Activated CD4-positive, alpha-beta T cell treated with anti-CD3 and anti-CD28 coated beads for 36 hours (primary cell): ENCODE measurements at regions not wholly inside any gene's neighbourhood (a gene's known extent, or its start where the extent isn't known, plus 50 kb on each side); places are given as distances from the start of the nearest gene placed in this dataset.

Experiments
- ATAC-seq: fragments of 200-7000 bp; cut with Tn5 transposase; one replicate; pipeline ENCODE4 v1.10.0; 2021; ENCODE audit warnings: mild to moderate bottlenecking, moderate library complexity
- CTCF ChIA-PET: fragments of 350-600 bp; sonication (Branson Sonifier 250); formaldehyde crosslinking; loops from one replicate; lab custom pipeline; 2021; ENCODE audit warnings: antibody characterized with exemption; lab: Charles Lee
- POLR2A ChIA-PET: fragments of 350-600 bp; sonication (Branson Sonifier 250); formaldehyde crosslinking; loops from one replicate; lab custom pipeline; 2021; ENCODE audit warnings: antibody characterized with exemption, inconsistent platforms; lab: Charles Lee
- DNase-seq: peaks from one replicate; pipeline ENCODE4 v3.0.0-alpha.2; 2020
- H3K27ac Mint-ChIP-seq: one replicate; pipeline ENCODE4 v1.8.0; 2021; ENCODE audit warnings: mixed read lengths
- H3K27me3 Mint-ChIP-seq: one replicate; pipeline ENCODE4 v1.8.0; 2021; ENCODE audit warnings: mixed read lengths
- H3K36me3 Mint-ChIP-seq: one replicate; pipeline ENCODE4 v1.8.0; 2021; ENCODE audit warnings: low read depth, mixed read lengths
- H3K4me1 Mint-ChIP-seq: one replicate; pipeline ENCODE4 v1.8.0; 2021; ENCODE audit warnings: mixed read lengths
- H3K4me3 Mint-ChIP-seq: one replicate; pipeline ENCODE4 v1.8.0; 2021; ENCODE audit warnings: mild to moderate bottlenecking, moderate library complexity, mixed read lengths
- H3K9me3 Mint-ChIP-seq: one replicate; pipeline ENCODE4 v1.8.0; 2021; ENCODE audit warnings: low read depth, mixed read lengths
- intact Hi-C, 2 experiments: fragments of 100-400 bp; cut with DNase I in 1 of 2; cut with micrococcal nuclease in 1 of 2; formaldehyde crosslinking; loops; one replicate each; pipeline versions ENCODE4 v1.14.2 to v1.15.1; 2022 to 2024; cut with DNase I, micrococcal nuclease

GRCh38 chr2:175576875-175577274 lies 395.4 kb upstream of the ATP5MC3 start:
- CTCF ChIA-PET, result no interaction called here

GRCh38 chr2:175576270-175576669 lies 394.8 kb upstream of the ATP5MC3 start:
- intact Hi-C loops, result no loop called here
- no peak overlapping the region for H3K27ac Mint-ChIP-seq
- ChIA-PET POLR2A (no interaction called here), CTCF (interaction anchor here (0.6 kb wide), 1 partner anchor 743 kb away, joined by 4 read pairs; no protein-coding TSS in a partner anchor)
- no peak overlapping the region for H3K4me3 Mint-ChIP-seq
- no peaks in the 10 kb centered on the region for H3K9me3 Mint-ChIP-seq
- H3K4me1 Mint-ChIP-seq, result peaks cover 6% of the 10 kb centered on the region
- H3K27me3 Mint-ChIP-seq, result peaks cover 13% of the 10 kb centered on the region
- ATAC-seq (no peak), DNase-seq (no peak)
- no peaks in the 10 kb centered on the region for H3K36me3 Mint-ChIP-seq

More at GRCh38 chr2:175576875-175577274, 395.4 kb upstream of the ATP5MC3 start:
- H3K27ac Mint-ChIP-seq, result no peak overlapping the region
- no peaks in the 10 kb centered on the region for H3K9me3 Mint-ChIP-seq
- POLR2A ChIA-PET, result no interaction called here
- H3K27me3 Mint-ChIP-seq, result peaks cover 13% of the 10 kb centered on the region
- H3K4me3 Mint-ChIP-seq, result no peak overlapping the region
- ATAC-seq, result no peak
- no peak for DNase-seq
- intact Hi-C loops, result no loop called here
- peaks cover 6% of the 10 kb centered on the region for H3K4me1 Mint-ChIP-seq
- H3K36me3 Mint-ChIP-seq, result no peaks in the 10 kb centered on the region

GRCh38 chr2:175575346-175576258 lies 394.1 kb upstream of the ATP5MC3 start:
- Mint-ChIP-seq H3K36me3 (no peaks in the 10 kb centered on the region), H3K9me3 (no peaks in the 10 kb centered on the region), H3K27ac (no peak overlapping the region), H3K4me1 (peaks cover 6% of the 10 kb centered on the region), H3K27me3 (peaks cover 13% of the 10 kb centered on the region), H3K4me3 (no peak overlapping the region)
- POLR2A ChIA-PET, result no interaction called here
- intact Hi-C loops, result no loop called here
- CTCF ChIA-PET, result interaction anchor here (0.6 to 1.3 kb wide), 3 partner anchors 11 to 1137 kb away, joined by 3 to 4 read pairs (median 4); no protein-coding TSS in a partner anchor
- no peak for DNase-seq
- ATAC-seq, result no peak

- Mint-ChIP-seq H3K27ac (no peak overlapping the region), H3K4me3 (no peak overlapping the region), H3K4me1 (peaks cover 6% of the 10 kb centered on the region), H3K9me3 (no peaks in the 10 kb centered on the region), H3K36me3 (no peaks in the 10 kb centered on the region), H3K27me3 (peaks cover 11% of the 10 kb centered on the region)
- ATAC-seq, result no peak
- ChIA-PET CTCF (interaction anchor here (1.1 to 1.3 kb wide), 2 partner anchors 10 to 11 kb away, joined by 4 read pairs; no protein-coding TSS in a partner anchor), POLR2A (no interaction called here)
- DNase-seq, result no peak
- intact Hi-C loops, result no loop called here
These were observed 392.6 kb upstream of the ATP5MC3 start for GRCh38 chr2:175574069-175574468.

GRCh38 chr2:175571078-175571653 lies 389.7 kb upstream of the ATP5MC3 start:
- peaks cover 9% of the 10 kb centered on the region for H3K27me3 Mint-ChIP-seq
- H3K27ac Mint-ChIP-seq, result no peak overlapping the region
- H3K4me1 Mint-ChIP-seq, result peaks cover 6% of the 10 kb centered on the region
- no peak for DNase-seq
- ATAC-seq, result no peak
- CTCF ChIA-PET, result no interaction called here
- H3K4me3 Mint-ChIP-seq, result no peak overlapping the region
- no peaks in the 10 kb centered on the region for H3K9me3 Mint-ChIP-seq
- intact Hi-C loops, result no loop called here
- no peaks in the 10 kb centered on the region for H3K36me3 Mint-ChIP-seq
- POLR2A ChIA-PET, result no interaction called here

GRCh38 chr2:175568109-175568730 lies 386.7 kb upstream of the ATP5MC3 start:
- POLR2A ChIA-PET, result no interaction called here
- intact Hi-C loops, result no loop called here

GRCh38 chr2:175567435-175568061 lies 386.0 kb upstream of the ATP5MC3 start:
- no peak overlapping the region for H3K27ac Mint-ChIP-seq
- CTCF ChIA-PET, result no interaction called here
- no peak overlapping the region for H3K4me3 Mint-ChIP-seq

More at GRCh38 chr2:175568109-175568730, 386.7 kb upstream of the ATP5MC3 start:
- no peak for ATAC-seq
- no peak overlapping the region for H3K4me3 Mint-ChIP-seq
- no peaks in the 10 kb centered on the region for H3K4me1 Mint-ChIP-seq
- H3K27ac Mint-ChIP-seq, result no peak overlapping the region
- H3K9me3 Mint-ChIP-seq, result no peaks in the 10 kb centered on the region
- no peaks in the 10 kb centered on the region for H3K36me3 Mint-ChIP-seq
- CTCF ChIA-PET, result no interaction called here
- H3K27me3 Mint-ChIP-seq, result peaks cover 7% of the 10 kb centered on the region
- DNase-seq, result no peak

GRCh38 chr2:175560521-175561169 lies 379.1 kb upstream of the ATP5MC3 start:
- Mint-ChIP-seq H3K9me3 (no peaks in the 10 kb centered on the region), H3K27me3 (peaks cover 7% of the 10 kb centered on the region), H3K4me1 (no peaks in the 10 kb centered on the region), H3K4me3 (no peak overlapping the region), H3K27ac (no peak overlapping the region), H3K36me3 (no peaks in the 10 kb centered on the region)
- intact Hi-C loops, result no loop called here
- DNase-seq (no peak), ATAC-seq (no peak)
- ChIA-PET POLR2A (no interaction called here), CTCF (no interaction called here)

More at GRCh38 chr2:175567435-175568061, 386.0 kb upstream of the ATP5MC3 start:
- POLR2A ChIA-PET, result no interaction called here
- Mint-ChIP-seq H3K9me3 (no peaks in the 10 kb centered on the region), H3K27me3 (peaks cover 7% of the 10 kb centered on the region), H3K36me3 (no peaks in the 10 kb centered on the region), H3K4me1 (no peaks in the 10 kb centered on the region)
- DNase-seq (no peak), ATAC-seq (no peak)
- intact Hi-C loops, result no loop called here

GRCh38 chr2:175559613-175560012 lies 378.1 kb upstream of the ATP5MC3 start:
- DNase-seq (no peak), ATAC-seq (no peak)
- intact Hi-C loops, result no loop called here
- H3K4me1 Mint-ChIP-seq, result no peaks in the 10 kb centered on the region
- H3K27ac Mint-ChIP-seq, result no peak overlapping the region
- H3K36me3 Mint-ChIP-seq, result no peaks in the 10 kb centered on the region
- ChIA-PET POLR2A (no interaction called here), CTCF (no interaction called here)
- peaks cover 7% of the 10 kb centered on the region for H3K27me3 Mint-ChIP-seq
- H3K9me3 Mint-ChIP-seq, result no peaks in the 10 kb centered on the region
- no peak overlapping the region for H3K4me3 Mint-ChIP-seq

- no peak for DNase-seq
- H3K4me1 Mint-ChIP-seq, result no peaks in the 10 kb centered on the region
- H3K27ac Mint-ChIP-seq, result no peak overlapping the region
- no peaks in the 10 kb centered on the region for H3K36me3 Mint-ChIP-seq
- POLR2A ChIA-PET, result no interaction called here
- intact Hi-C loops, result no loop called here
- no peak overlapping the region for H3K4me3 Mint-ChIP-seq
- H3K9me3 Mint-ChIP-seq, result no peaks in the 10 kb centered on the region
- ATAC-seq, result no peak
- peaks cover 13% of the 10 kb centered on the region for H3K27me3 Mint-ChIP-seq
- CTCF ChIA-PET, result interaction anchor here (0.8 to 1.0 kb wide), 2 partner anchors 26 to 35 kb away, joined by 3 read pairs; no protein-coding TSS in a partner anchor
These were observed 376.4 kb upstream of the ATP5MC3 start for GRCh38 chr2:175557810-175558377.
